RWPE1 (cell line): ENCODE measurements at regions not wholly inside any gene's neighbourhood (a gene's known extent, or its start where the extent isn't known, plus 50 kb on each side); places are given as distances from the start of the nearest gene placed in this dataset.

Source experiments
- CTCF ChIA-PET: fragments of 350-600 bp; sonication (Branson Sonifier 250); formaldehyde crosslinking; extraction: SDS; loops from one replicate; lab custom pipeline; 2021; lab: Yijun Ruan, JAX
- POLR2A ChIA-PET: fragments of 400-600 bp; formaldehyde crosslinking; extraction: SDS; loops from one replicate; lab custom pipeline; 2020; ENCODE audit warnings: antibody characterized with exemption; ENCODE audit not compliant: low non-redundant PET; lab: Yijun Ruan, JAX
- DNase-seq: peaks from one replicate; pipeline ENCODE4 v3.0.0; 2012; ENCODE audit warnings: low spot score
- H3K27ac ChIP-seq: fragments of 450-650 bp; 2 replicates; pipeline ENCODE4 v1.5.1; 2017
- TF ChIP-seq, protein P1 (sequence below): fragments of 450-650 bp; conservative IDR thresholded peaks from 2 replicates; pipeline ENCODE4 v1.5.1; 2017; ENCODE audit warnings: low read depth, mild to moderate bottlenecking

DNA sequence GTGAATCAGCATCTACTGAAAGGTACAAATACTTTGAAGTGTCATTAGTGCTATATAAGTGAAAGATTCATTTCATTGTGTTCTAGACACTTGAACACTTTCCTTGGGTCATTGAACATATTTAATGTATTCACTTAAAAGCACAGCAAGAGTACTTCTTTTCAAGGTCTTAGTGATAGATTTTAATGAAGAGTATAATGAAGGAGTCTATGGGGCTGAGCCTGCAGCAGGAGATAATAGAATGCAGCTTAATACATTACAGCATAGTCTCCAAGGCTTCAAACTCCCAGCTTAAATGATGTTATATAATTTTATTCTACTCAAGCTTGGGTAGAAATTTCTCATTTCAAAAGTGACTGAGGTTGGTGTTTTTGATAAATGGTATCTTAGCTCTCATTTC, 66.1 kb upstream of the VEGFC start:
- TF ChIP-seq, protein P1, sequence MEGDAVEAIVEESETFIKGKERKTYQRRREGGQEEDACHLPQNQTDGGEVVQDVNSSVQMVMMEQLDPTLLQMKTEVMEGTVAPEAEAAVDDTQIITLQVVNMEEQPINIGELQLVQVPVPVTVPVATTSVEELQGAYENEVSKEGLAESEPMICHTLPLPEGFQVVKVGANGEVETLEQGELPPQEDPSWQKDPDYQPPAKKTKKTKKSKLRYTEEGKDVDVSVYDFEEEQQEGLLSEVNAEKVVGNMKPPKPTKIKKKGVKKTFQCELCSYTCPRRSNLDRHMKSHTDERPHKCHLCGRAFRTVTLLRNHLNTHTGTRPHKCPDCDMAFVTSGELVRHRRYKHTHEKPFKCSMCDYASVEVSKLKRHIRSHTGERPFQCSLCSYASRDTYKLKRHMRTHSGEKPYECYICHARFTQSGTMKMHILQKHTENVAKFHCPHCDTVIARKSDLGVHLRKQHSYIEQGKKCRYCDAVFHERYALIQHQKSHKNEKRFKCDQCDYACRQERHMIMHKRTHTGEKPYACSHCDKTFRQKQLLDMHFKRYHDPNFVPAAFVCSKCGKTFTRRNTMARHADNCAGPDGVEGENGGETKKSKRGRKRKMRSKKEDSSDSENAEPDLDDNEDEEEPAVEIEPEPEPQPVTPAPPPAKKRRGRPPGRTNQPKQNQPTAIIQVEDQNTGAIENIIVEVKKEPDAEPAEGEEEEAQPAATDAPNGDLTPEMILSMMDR = no peak
- DNase-seq = no peak
- CTCF ChIA-PET = no interaction called here
- no peak overlapping the region for H3K27ac ChIP-seq
- POLR2A ChIA-PET = no interaction called here

DNA sequence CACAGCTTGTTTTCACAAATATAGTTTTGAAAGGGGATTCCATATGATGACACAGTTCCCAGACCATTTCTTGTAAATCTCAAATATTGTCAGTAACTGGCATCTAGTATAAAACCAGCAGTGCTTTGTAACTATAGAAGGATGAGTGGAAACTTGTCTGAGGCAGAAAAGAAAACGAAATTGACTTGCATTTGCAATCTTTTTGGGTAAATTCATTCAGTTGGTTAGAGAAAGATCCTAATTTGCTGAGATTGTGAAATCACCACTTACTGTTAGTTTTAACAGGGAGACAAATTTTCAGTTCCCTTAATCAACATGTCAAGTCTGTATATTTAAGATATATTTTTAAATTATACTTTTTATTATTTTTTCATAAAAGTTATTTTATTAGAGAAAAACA, 71.5 kb upstream of the VEGFC start:
- DNase-seq = no peak
- no peak overlapping the region for H3K27ac ChIP-seq
- CTCF ChIA-PET = interaction anchor here (0.5 to 0.6 kb wide), 2 partner anchors 11 to 43 kb away, joined by 3 to 4 read pairs; no protein-coding TSS in a partner anchor
- TF ChIP-seq, protein P1 = no peak
- POLR2A ChIA-PET = no interaction called here

DNA sequence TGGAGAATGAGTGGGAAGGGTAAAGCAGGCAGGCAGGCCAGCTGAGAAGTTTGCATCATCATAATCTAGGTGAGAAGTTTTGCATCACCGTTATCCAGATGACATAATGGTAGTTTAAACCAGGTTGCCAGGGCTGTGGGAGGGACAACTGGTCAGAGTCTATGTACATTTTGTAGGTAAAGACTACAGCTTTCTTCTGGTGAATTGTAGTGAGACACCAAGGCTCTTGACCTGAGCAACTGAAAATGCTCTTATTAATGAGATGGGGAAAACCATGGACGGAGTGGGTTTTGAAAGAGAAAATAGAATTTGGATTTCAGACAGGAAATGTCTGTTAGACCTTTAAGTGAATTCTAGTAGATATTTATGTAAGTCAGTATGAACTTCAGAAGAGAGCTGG, 76.0 kb upstream of the VEGFC start:
- no peak for DNase-seq
- CTCF ChIA-PET = interaction anchor here (0.6 kb wide), 1 partner anchor 184 kb away, joined by 3 read pairs; no protein-coding TSS in a partner anchor
- POLR2A ChIA-PET = no interaction called here
- TF ChIP-seq, protein P1 = no peak
- H3K27ac ChIP-seq = no peak overlapping the region

DNA sequence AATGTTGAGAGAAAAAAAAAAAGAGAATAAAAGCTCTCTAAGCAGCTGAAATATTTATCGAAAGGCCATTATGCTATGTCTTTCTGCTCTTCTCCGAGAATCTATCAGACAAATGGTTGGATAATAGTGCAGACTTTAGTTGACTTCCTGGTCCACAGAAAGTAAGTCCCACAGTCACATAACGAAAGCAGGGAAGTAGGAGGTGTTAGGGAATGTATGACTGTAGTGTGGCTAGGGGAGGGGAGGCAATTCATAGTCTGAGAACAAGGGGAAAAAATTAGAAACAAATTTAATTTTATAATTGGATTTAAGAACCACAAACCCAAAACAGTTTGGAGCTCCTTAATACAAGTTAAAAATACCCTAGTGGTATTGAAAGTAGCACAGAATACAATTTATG, 79.7 kb upstream of the VEGFC start:
- DNase-seq = no peak
- TF ChIP-seq, protein P1 = no peak
- no peak overlapping the region for H3K27ac ChIP-seq
- CTCF ChIA-PET = no interaction called here
- POLR2A ChIA-PET = no interaction called here

DNA sequence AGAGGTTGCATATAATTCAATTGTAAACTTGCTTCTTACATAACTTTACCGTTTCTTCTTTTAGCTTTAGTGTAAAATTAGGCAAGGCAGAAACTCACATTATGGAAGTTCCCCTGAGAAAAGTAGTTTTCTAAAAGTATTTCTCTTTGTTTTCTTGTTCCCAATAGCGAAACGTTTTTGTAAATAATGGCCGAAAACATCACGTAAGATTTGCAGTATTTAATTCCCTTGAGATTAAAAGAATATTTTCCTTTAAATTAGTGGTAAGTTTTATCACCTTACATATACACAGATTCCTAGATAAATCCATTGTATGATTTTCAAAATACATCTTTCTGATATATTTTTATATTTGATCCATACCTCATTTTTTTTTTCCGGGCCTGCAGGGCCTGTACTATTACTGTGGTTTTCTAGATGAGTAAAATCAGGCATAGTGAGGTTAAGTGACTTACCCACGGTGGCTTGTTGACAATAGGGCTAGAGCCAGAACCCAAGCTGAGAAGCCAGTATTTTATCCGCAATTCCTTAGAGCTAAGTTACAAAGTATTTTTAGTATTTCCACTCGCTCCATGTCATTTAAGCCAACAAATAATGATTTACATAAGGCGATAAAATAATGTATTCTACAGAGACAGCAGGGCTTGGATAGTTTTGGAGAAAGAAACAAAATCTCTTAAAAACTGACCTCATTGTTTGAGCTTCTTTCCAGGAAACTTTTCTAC, 82.2 kb upstream of the VEGFC start:
- TF ChIP-seq, protein P1 = no peak
- no peak for DNase-seq
- ChIA-PET CTCF (interaction anchor here (0.7 kb wide), 1 partner anchor 11 kb away, joined by 4 read pairs; no protein-coding TSS in a partner anchor), POLR2A (no interaction called here)
- H3K27ac ChIP-seq = no peak overlapping the region

DNA sequence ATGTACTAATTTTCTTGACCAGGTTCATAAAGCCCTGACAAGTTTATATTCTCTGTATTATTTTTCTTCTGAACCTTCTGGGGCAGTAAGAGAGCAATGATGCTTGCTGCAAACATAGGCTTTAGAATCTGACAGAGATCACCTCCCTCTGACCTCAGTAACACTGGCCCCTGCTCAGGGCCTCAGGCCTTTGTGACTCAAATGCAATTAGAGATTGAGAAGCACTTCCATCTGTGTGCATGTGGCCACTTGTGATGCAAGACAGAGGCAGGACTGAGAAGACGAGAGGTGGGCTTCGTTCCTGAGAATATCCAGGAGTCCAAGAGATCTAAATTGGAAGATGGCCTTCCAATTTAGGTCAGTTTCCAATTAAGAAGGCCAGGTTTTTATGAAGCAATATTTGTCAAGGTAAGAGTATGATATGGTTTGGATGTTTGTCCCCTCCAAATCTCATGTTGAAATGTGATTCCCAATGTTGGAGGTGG, 82.8 kb upstream of the VEGFC start:
- TF ChIP-seq, protein P1 = no peak
- CTCF ChIA-PET = interaction anchor here (0.7 kb wide), 1 partner anchor 11 kb away, joined by 4 read pairs; no protein-coding TSS in a partner anchor
- no peak overlapping the region for H3K27ac ChIP-seq
- POLR2A ChIA-PET = no interaction called here
- DNase-seq = peak; percentile 12
